ENCODE measurements at regions not wholly inside any gene's neighbourhood (a gene's known extent, or its start where the extent isn't known, plus 50 kb on each side); places are given as distances from the start of the nearest gene placed in this dataset.

GRCh38 chr7:9125246-9125645, 691.8 kb downstream of the NXPH1 start:
- TF ChIP-seq CTCF (IDR thresholded peaks at IDR 0.05) (no peak), POLR2AphosphoS5 (IDR thresholded peaks at IDR 0.05; ENCODE audit: insufficient read depth in 1 of 2, low read depth in 1 of 2) (no peak), POLR2A (IDR thresholded peaks at IDR 0.05) (no peak)
